MM.1S (cell line): ENCODE measurements at regions not wholly inside any gene's neighbourhood (a gene's known extent, or its start where the extent isn't known, plus 50 kb on each side); places are given as distances from the start of the nearest gene placed in this dataset.

Source experiments
- EZH2 ChIP-seq: fragments of 300-600 bp; sonication (generic); optimal IDR thresholded peaks from 2 replicates; pipeline ENCODE3; 2017; ENCODE audit warnings: low read depth, mild to moderate bottlenecking, antibody characterized with exemption, low read length, mixed read lengths
- EZH2phosphoT487 ChIP-seq: fragments of 300-600 bp; sonication (generic); IDR thresholded peaks from 2 replicates; pipeline ENCODE4 v1.6.1; 2018; ENCODE audit warnings: antibody characterized with exemption, low read length
- TF ChIP-seq, protein P1 (sequence below): fragments of 300-600 bp; sonication (generic); IDR thresholded peaks from 2 replicates; pipeline ENCODE4 v1.5.1; 2016; ENCODE audit warnings: antibody characterized with exemption, low read length, mixed read lengths

DNA sequence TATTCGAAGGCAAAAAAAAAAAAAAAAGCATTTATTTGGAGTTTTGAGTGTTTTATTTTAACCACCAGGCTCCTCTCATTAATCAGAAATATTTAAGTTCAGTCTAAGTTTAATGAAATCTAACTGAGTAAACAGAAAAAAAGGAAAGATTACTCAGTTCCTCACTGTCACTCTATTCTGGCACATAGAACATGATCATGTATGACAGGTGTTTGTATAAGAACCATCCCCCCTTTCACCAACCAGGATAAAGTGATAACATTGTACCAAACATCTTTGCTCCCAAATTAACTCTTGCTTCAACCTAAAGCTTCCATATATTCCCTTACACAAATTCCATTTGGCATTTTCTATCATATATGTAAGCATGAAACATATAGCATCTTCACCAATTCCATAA lies 176.2 kb upstream of the HSF2 start:
- TF ChIP-seq EZH2phosphoT487, result no peak
- TF ChIP-seq, protein P1, sequence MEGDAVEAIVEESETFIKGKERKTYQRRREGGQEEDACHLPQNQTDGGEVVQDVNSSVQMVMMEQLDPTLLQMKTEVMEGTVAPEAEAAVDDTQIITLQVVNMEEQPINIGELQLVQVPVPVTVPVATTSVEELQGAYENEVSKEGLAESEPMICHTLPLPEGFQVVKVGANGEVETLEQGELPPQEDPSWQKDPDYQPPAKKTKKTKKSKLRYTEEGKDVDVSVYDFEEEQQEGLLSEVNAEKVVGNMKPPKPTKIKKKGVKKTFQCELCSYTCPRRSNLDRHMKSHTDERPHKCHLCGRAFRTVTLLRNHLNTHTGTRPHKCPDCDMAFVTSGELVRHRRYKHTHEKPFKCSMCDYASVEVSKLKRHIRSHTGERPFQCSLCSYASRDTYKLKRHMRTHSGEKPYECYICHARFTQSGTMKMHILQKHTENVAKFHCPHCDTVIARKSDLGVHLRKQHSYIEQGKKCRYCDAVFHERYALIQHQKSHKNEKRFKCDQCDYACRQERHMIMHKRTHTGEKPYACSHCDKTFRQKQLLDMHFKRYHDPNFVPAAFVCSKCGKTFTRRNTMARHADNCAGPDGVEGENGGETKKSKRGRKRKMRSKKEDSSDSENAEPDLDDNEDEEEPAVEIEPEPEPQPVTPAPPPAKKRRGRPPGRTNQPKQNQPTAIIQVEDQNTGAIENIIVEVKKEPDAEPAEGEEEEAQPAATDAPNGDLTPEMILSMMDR, result no peak
- TF ChIP-seq EZH2, result no peak
